HEK293 (cell line): ENCODE measurements at regions not wholly inside any gene's neighbourhood (a gene's known extent, or its start where the extent isn't known, plus 50 kb on each side); places are given as distances from the start of the nearest gene placed in this dataset.

Experiments
- CTCF ChIA-PET: fragments of 350-600 bp; formaldehyde crosslinking; extraction: SDS; loops from one replicate; lab custom pipeline; 2021; ENCODE audit warnings: antibody characterized with exemption; lab: Yijun Ruan, JAX
- POLR2A ChIA-PET: fragments of 300-600 bp; formaldehyde crosslinking; extraction: SDS; loops from one replicate; lab custom pipeline; 2020; ENCODE audit warnings: antibody characterized with exemption, inconsistent platforms; lab: Yijun Ruan, JAX
- H3K27ac ChIP-seq: fragments of 200-500 bp; sonication (Bioruptor generic); 2 replicates; pipeline ENCODE4 v1.5.1; 2014; ENCODE audit warnings: low read depth, low read length, control low read depth, inconsistent platforms; ENCODE audit errors: extremely low read depth
- H3K36me3 ChIP-seq, 2 experiments: fragments of 200-500 bp in 1 of 2; sonication (Bioruptor generic) in 1 of 2; 1 replicate in 1 of 2; 2 replicates in 1 of 2; pipeline ENCODE4 v1.5.1; 2014 to 2017; ENCODE audit warnings: inconsistent platforms in 2 of 2, low read length in 2 of 2; ENCODE audit not compliant: control insufficient read depth in 2 of 2, insufficient read depth in 1 of 2
- H3K4me1 ChIP-seq: fragments of 200-500 bp; sonication (Bioruptor generic); 2 replicates; pipeline ENCODE4 v1.5.1; 2014; ENCODE audit warnings: mild to moderate bottlenecking, low read length, inconsistent platforms; ENCODE audit not compliant: control insufficient read depth, insufficient read depth
- H3K4me3 ChIP-seq: 2 replicates; pipeline ENCODE4 v1.5.1; 2011; ENCODE audit warnings: low read depth, mild to moderate bottlenecking, control low read depth, low read length, moderate library complexity
- H3K9me3 ChIP-seq: fragments of 200-500 bp; sonication (Bioruptor generic); 2 replicates; pipeline ENCODE4 v1.5.1; 2014; ENCODE audit warnings: low read depth, low read length, inconsistent platforms; ENCODE audit not compliant: control insufficient read depth, insufficient read depth
- GLI2 ChIP-seq: fragments of 450-650 bp; formaldehyde crosslinking; IDR thresholded peaks from 2 replicates; pipeline ENCODE4; 2017; ENCODE audit warnings: missing biosample characterization, missing genetic modification characterization, low read depth, borderline replicate concordance
- MEIS1 ChIP-seq: sonication (generic); formaldehyde crosslinking; IDR thresholded peaks from 2 replicates; pipeline ENCODE4 v1.8.1; 2022; ENCODE audit warnings: missing genetic modification reagents, mild to moderate bottlenecking, borderline replicate concordance
- OVOL3 ChIP-seq: fragments of 450-650 bp; formaldehyde crosslinking; IDR thresholded peaks from 2 replicates; pipeline ENCODE4 v1.5.1; 2016; ENCODE audit warnings: missing biosample characterization, missing genetic modification characterization
- PATZ1 ChIP-seq: fragments of 450-650 bp; formaldehyde crosslinking; IDR thresholded peaks from 2 replicates; pipeline ENCODE4 v1.5.1; 2016; ENCODE audit warnings: missing biosample characterization, missing genetic modification characterization
- PRDM1 ChIP-seq: fragments of 450-650 bp; formaldehyde crosslinking; IDR thresholded peaks from 2 replicates; pipeline ENCODE4; 2016; ENCODE audit warnings: missing biosample characterization, missing genetic modification characterization
- ZFP41 ChIP-seq: fragments of 450-650 bp; formaldehyde crosslinking; IDR thresholded peaks from 2 replicates; pipeline ENCODE4 v1.5.1; 2016; ENCODE audit warnings: missing biosample characterization, missing genetic modification characterization, borderline replicate concordance
- ZNF239 ChIP-seq: fragments of 450-650 bp; formaldehyde crosslinking; IDR thresholded peaks from 2 replicates; pipeline ENCODE4 v1.5.1; 2016; ENCODE audit warnings: missing biosample characterization, missing genetic modification characterization
- ZNF266 ChIP-seq: fragments of 450-650 bp; formaldehyde crosslinking; IDR thresholded peaks from 2 replicates; pipeline ENCODE4 v1.5.1; 2016; ENCODE audit warnings: missing biosample characterization, missing genetic modification characterization, low read depth
- ZNF280C ChIP-seq: fragments of 450-650 bp; formaldehyde crosslinking; IDR thresholded peaks from 2 replicates; pipeline ENCODE4 v1.5.1; 2016; ENCODE audit warnings: missing biosample characterization, missing genetic modification characterization
- ZNF280D ChIP-seq: fragments of 450-650 bp; formaldehyde crosslinking; IDR thresholded peaks from 2 replicates; pipeline ENCODE4 v1.5.1; 2016; ENCODE audit warnings: missing biosample characterization, missing genetic modification characterization
- ZNF335 ChIP-seq: fragments of 450-650 bp; formaldehyde crosslinking; conservative IDR thresholded peaks from 2 replicates; pipeline ENCODE4 v1.5.1; 2016; ENCODE audit warnings: missing biosample characterization, missing genetic modification characterization
- ZNF394 ChIP-seq: fragments of 450-650 bp; formaldehyde crosslinking; IDR thresholded peaks from 2 replicates; pipeline ENCODE4 v1.5.1; 2016; ENCODE audit warnings: missing biosample characterization, missing genetic modification characterization, mild to moderate bottlenecking, moderate library complexity, borderline replicate concordance
- ZNF501 ChIP-seq: fragments of 450-650 bp; formaldehyde crosslinking; IDR thresholded peaks from 2 replicates; pipeline ENCODE4 v1.5.1; 2016; ENCODE audit warnings: missing biosample characterization, missing genetic modification characterization
- ZNF521 ChIP-seq: fragments of 450-650 bp; formaldehyde crosslinking; IDR thresholded peaks from 2 replicates; pipeline ENCODE4 v1.5.1; 2017; ENCODE audit warnings: missing biosample characterization, mild to moderate bottlenecking, missing genetic modification characterization
- ZNF544 ChIP-seq: fragments of 450-650 bp; formaldehyde crosslinking; IDR thresholded peaks from 2 replicates; pipeline ENCODE4 v1.5.0; 2017; ENCODE audit warnings: missing biosample characterization, missing genetic modification characterization
- ZNF548 ChIP-seq: fragments of 450-650 bp; formaldehyde crosslinking; IDR thresholded peaks from 2 replicates; pipeline ENCODE4 v1.5.1; 2016; ENCODE audit warnings: missing biosample characterization, missing genetic modification characterization
- ZNF610 ChIP-seq: fragments of 450-650 bp; formaldehyde crosslinking; IDR thresholded peaks from 2 replicates; pipeline ENCODE4 v1.5.1; 2016; ENCODE audit warnings: missing biosample characterization, missing genetic modification characterization, borderline replicate concordance
- ZNF639 ChIP-seq: fragments of 450-650 bp; formaldehyde crosslinking; IDR thresholded peaks from 2 replicates; pipeline ENCODE4 v1.5.1; 2016; ENCODE audit warnings: missing biosample characterization, missing genetic modification characterization
- ZNF768 ChIP-seq: fragments of 450-650 bp; formaldehyde crosslinking; IDR thresholded peaks from 2 replicates; pipeline ENCODE4 v1.5.1; 2018; ENCODE audit warnings: missing biosample characterization, mild to moderate bottlenecking, missing genetic modification characterization
- ZNF777 ChIP-seq: fragments of 450-650 bp; formaldehyde crosslinking; IDR thresholded peaks from 2 replicates; pipeline ENCODE4 v1.5.1; 2017; ENCODE audit warnings: missing biosample characterization, missing genetic modification characterization, borderline replicate concordance
- ZSCAN4 ChIP-seq: fragments of 450-650 bp; formaldehyde crosslinking; IDR thresholded peaks from 2 replicates; pipeline ENCODE4 v1.5.1; 2017; ENCODE audit warnings: missing biosample characterization, missing genetic modification characterization

GRCh38 chr3:144466114-144466513, 494.5 kb downstream of the DIPK2A start:
- no peak overlapping the region for H3K27ac ChIP-seq
- CTCF ChIA-PET: no interaction called here
- POLR2A ChIA-PET: no interaction called here
- TF ChIP-seq ZNF266 (tag by site-specific recombination): no peak
- TF ChIP-seq ZNF501 (tag by site-specific recombination): no peak
- TF ChIP-seq ZNF335 (tag by site-specific recombination): no peak
- TF ChIP-seq ZFP41: no peak
- no peak for TF ChIP-seq ZNF610
- TF ChIP-seq PATZ1 (tag by site-specific recombination): no peak
- TF ChIP-seq ZNF239 (tag by site-specific recombination): no peak
- no peak for TF ChIP-seq GLI2
- TF ChIP-seq ZNF639 (tag by site-specific recombination): no peak
- no peak for TF ChIP-seq ZNF777 (tag by site-specific recombination)
- TF ChIP-seq ZNF394 (tag by site-specific recombination): no peak
- no peak for TF ChIP-seq PRDM1 (tag by site-specific recombination)
- no peak for TF ChIP-seq MEIS1 (CRISPR knock-in tag)
- TF ChIP-seq ZNF280C (tag by site-specific recombination): no peak
- TF ChIP-seq, all 188 proteins: peak for 0
- Histone ChIP-seq H3K36me3 (no peaks in the 10 kb centered on the region), H3K9me3 (no peaks in the 10 kb centered on the region), H3K4me3 (no peak overlapping the region), H3K4me1 (no peaks in the 10 kb centered on the region)

- H3K4me1 ChIP-seq: no peaks in the 10 kb centered on the region
- no peaks in the 10 kb centered on the region for H3K36me3 ChIP-seq
- no peak for TF ChIP-seq ZNF544 (tag by site-specific recombination)
- CTCF ChIA-PET: interaction anchor here (0.8 kb wide), 1 partner anchor 402 kb away, joined by 3 read pairs; no protein-coding TSS in a partner anchor
- no peaks in the 10 kb centered on the region for H3K9me3 ChIP-seq
- POLR2A ChIA-PET: no interaction called here
- no peak overlapping the region for H3K4me3 ChIP-seq
- no peak overlapping the region for H3K27ac ChIP-seq
These were observed 494.9 kb downstream of the DIPK2A start for GRCh38 chr3:144466540-144466939.

GRCh38 chr3:144470666-144471065, 499.0 kb downstream of the DIPK2A start:
- ChIA-PET POLR2A (no interaction called here), CTCF (no interaction called here)
- no peaks in the 10 kb centered on the region for H3K9me3 ChIP-seq
- no peak overlapping the region for H3K27ac ChIP-seq
- no peaks in the 10 kb centered on the region for H3K36me3 ChIP-seq
- no peak overlapping the region for H3K4me3 ChIP-seq
- H3K4me1 ChIP-seq: no peaks in the 10 kb centered on the region
- no peak for TF ChIP-seq OVOL3 (tag by site-specific recombination)
- no peak for TF ChIP-seq ZNF521 (tag by site-specific recombination)
- TF ChIP-seq ZSCAN4 (tag by site-specific recombination): no peak
- TF ChIP-seq ZNF548: no peak
- no peak for TF ChIP-seq ZNF768
- TF ChIP-seq ZNF280D (tag by site-specific recombination): no peak
